HepG2 (cell line): ENCODE measurements at regions not wholly inside any gene's neighbourhood (a gene's known extent, or its start where the extent isn't known, plus 50 kb on each side); places are given as distances from the start of the nearest gene placed in this dataset.

Source experiments
- ATAC-seq: fragments of 200-7000 bp; cut with Tn5 transposase; 3 replicates; pipeline ENCODE4 v1.9.1; 2020; ENCODE audit warnings: mild to moderate bottlenecking, moderate library complexity
- BruUV-seq: library from RNA; stranded (reverse); fragments of 400-500 nt; replicated peaks from 2 replicates; lab custom pipeline; 2021; lab: Mats Ljungman, UMichigan
- CTCF ChIA-PET: fragments of 300-600 bp; formaldehyde crosslinking; extraction: SDS; loops from one replicate; lab custom pipeline; 2021; ENCODE audit warnings: low total read pairs, inconsistent platforms, low intra/inter-chr PET ratio; lab: Yijun Ruan, JAX
- POLR2A ChIA-PET: fragments of 350-600 bp; sonication (Branson Sonifier 250); formaldehyde crosslinking; loops from one replicate; lab custom pipeline; 2020; ENCODE audit warnings: antibody characterized with exemption, inconsistent platforms; lab: Yijun Ruan, JAX
- DNase-seq: peaks from one replicate; pipeline ENCODE4 v3.0.0-alpha.2; 2015; ENCODE audit warnings: low spot score
- FAIRE-seq: peaks from 3 replicates; lab custom pipeline; 2011; peaks lifted over from hg19 to GRCh38; lab: Jason Lieb, UNC
- H2AFZ ChIP-seq: one replicate; pipeline ENCODE4 v1.6.1; 2011; ENCODE audit warnings: low read length, inconsistent platforms
- H3K27ac ChIP-seq: fragments of 300-600 bp; 3 replicates; pipeline ENCODE4 v1.8.0; 2011; ENCODE audit warnings: mixed run types, mild to moderate bottlenecking, mixed read lengths, low read length, inconsistent platforms; ENCODE audit not compliant: insufficient read depth; ENCODE audit errors: extremely low read length
- H3K27me3 ChIP-seq, 2 experiments: fragments of 200-600 bp in 1 of 2; 2 replicates in 1 of 2; 3 replicates in 1 of 2; pipeline versions ENCODE4 v1.6.0 to v1.8.0; 2011; ENCODE audit warnings: low read length in 2 of 2, mild to moderate bottlenecking in 2 of 2, moderate library complexity in 2 of 2, inconsistent platforms in 1 of 2; ENCODE audit not compliant: insufficient read depth in 2 of 2, control insufficient read depth in 1 of 2
- H3K36me3 ChIP-seq, 2 experiments: fragments of 200-600 bp in 1 of 2; replicated peaks in 1 of 2; 2 replicates in 1 of 2; 3 replicates in 1 of 2; pipeline versions ENCODE4 v1.5.1 to v1.8.0; 2011; ENCODE audit warnings: low read length in 2 of 2, inconsistent platforms in 1 of 2; ENCODE audit not compliant: insufficient read depth in 2 of 2, control insufficient read depth in 1 of 2
- H3K4me1 ChIP-seq: 2 replicates; pipeline ENCODE4 v1.5.1; 2012; ENCODE audit warnings: low read length, inconsistent platforms; ENCODE audit not compliant: insufficient read depth
- H3K4me2 ChIP-seq: 2 replicates; pipeline ENCODE4 v1.6.0; 2011; ENCODE audit warnings: low read depth, low read length, inconsistent platforms
- H3K4me3 ChIP-seq, 3 experiments: fragments of 200-600 bp in 1 of 3; sonication (generic), shearing (Covaris generic) in 1 of 3; replicated peaks in 1 of 3; 2 replicates each; pipeline ENCODE4 v1.5.1; 2011 to 2016; ENCODE audit warnings: low read length in 3 of 3, inconsistent platforms in 2 of 3, low read depth in 2 of 3, mild to moderate bottlenecking in 2 of 3, control low read depth in 1 of 3, mixed read lengths in 1 of 3; ENCODE audit not compliant: insufficient read depth in 1 of 3
- H3K79me2 ChIP-seq: one replicate; pipeline ENCODE4 v1.6.1; 2011; ENCODE audit warnings: low read length, inconsistent platforms; ENCODE audit not compliant: insufficient read depth
- H3K9ac ChIP-seq: 2 replicates; pipeline ENCODE4 v1.6.0; 2011; ENCODE audit warnings: mild to moderate bottlenecking, low read depth, low read length, inconsistent platforms; ENCODE audit not compliant: insufficient read depth
- H3K9me3 ChIP-seq: 2 replicates; pipeline ENCODE4 v1.5.1; 2012; ENCODE audit warnings: mild to moderate bottlenecking, low read length
- H4K20me1 ChIP-seq: 2 replicates; pipeline ENCODE4 v1.6.0; 2011; ENCODE audit warnings: inconsistent platforms, mild to moderate bottlenecking, low read length, moderate library complexity; ENCODE audit not compliant: insufficient read depth
- ATF7 ChIP-seq, 2 experiments: fragments of 450-650 bp in 1 of 2; sonication (generic) in 1 of 2; formaldehyde crosslinking in 1 of 2; IDR thresholded peaks; 2 replicates each; pipeline versions ENCODE4 v1.4.0 to v1.6.1; 2016 to 2020; ENCODE audit warnings: antibody characterized with exemption in 1 of 2, mild to moderate bottlenecking in 1 of 2, missing genetic modification reagents in 1 of 2
- CREB1 ChIP-seq, 2 experiments: fragments of 450-650 bp in 1 of 2; IDR thresholded peaks; 2 replicates each; pipeline ENCODE4 v1.6.1; 2016 to 2017; ENCODE audit warnings: control low read depth in 1 of 2, mild to moderate bottlenecking in 1 of 2, missing compliant biosample characterization in 1 of 2, missing genetic modification characterization in 1 of 2
- ERF ChIP-seq: IDR thresholded peaks from 2 replicates; pipeline ENCODE4 v1.6.1; 2018; ENCODE audit warnings: missing biosample characterization, missing genetic modification reagents
- GABPA ChIP-seq, 2 experiments: IDR thresholded peaks; 2 replicates each; pipeline ENCODE4 v1.6.1; 2011 to 2016; ENCODE audit warnings: low read depth in 2 of 2, low read length in 1 of 2, missing biosample characterization in 1 of 2, missing genetic modification characterization in 1 of 2
- HOXA7 ChIP-seq: sonication (generic); formaldehyde crosslinking; IDR thresholded peaks from 2 replicates; pipeline ENCODE4 v1.8.1; 2022; ENCODE audit warnings: mild to moderate bottlenecking, missing genetic modification reagents, moderate library complexity
- MIXL1 ChIP-seq: IDR thresholded peaks from 2 replicates; pipeline ENCODE4 v1.6.1; 2016
- MYNN ChIP-seq: sonication (generic); formaldehyde crosslinking; IDR thresholded peaks from 2 replicates; pipeline ENCODE4 v1.4.0; 2020; ENCODE audit warnings: mild to moderate bottlenecking, low read depth, missing genetic modification reagents
- NR2F2 ChIP-seq: IDR thresholded peaks from 2 replicates; pipeline ENCODE4 v1.6.1; 2012; ENCODE audit warnings: low read depth, inconsistent platforms, borderline replicate concordance
- ZNF367 ChIP-seq: sonication (generic); formaldehyde crosslinking; IDR thresholded peaks from 2 replicates; pipeline ENCODE4 v1.4.0; 2020; ENCODE audit warnings: missing genetic modification reagents, borderline replicate concordance
- ZNF547 ChIP-seq: sonication (generic); formaldehyde crosslinking; IDR thresholded peaks from 2 replicates; pipeline ENCODE4 v1.5.1; 2020; ENCODE audit warnings: mild to moderate bottlenecking, missing genetic modification reagents
- ZNF629 ChIP-seq: sonication (generic); formaldehyde crosslinking; conservative IDR thresholded peaks from 2 replicates; pipeline ENCODE4 v1.5.0; 2020; ENCODE audit warnings: missing genetic modification reagents
- ZNF782 ChIP-seq: sonication (generic); formaldehyde crosslinking; IDR thresholded peaks from 2 replicates; pipeline ENCODE4 v1.4.0; 2020; ENCODE audit warnings: missing genetic modification reagents, mild to moderate bottlenecking, borderline replicate concordance
- WGBS: methylation state at CpG from one replicate; pipeline ENCODE4 v1.1.6; 2017; ENCODE audit warnings: low lambda C conversion rate; 5-methylcytosine and 5-hydroxymethylcytosine counted together
- in situ Hi-C: cut with HindIII; loops from 2 replicates; pipeline ENCODE4 v1.10.0; 2017; ENCODE audit warnings: low pct_unique_long_range_greater_than_20kb; ENCODE audit not compliant: extremely low pct_ligation_motif_present
- intact Hi-C: fragments of 100-400 bp; cut with micrococcal nuclease; formaldehyde crosslinking; loops from one replicate; pipeline ENCODE4 v1.10.0; 2022; ENCODE audit not compliant: unreplicated experiment
- TF ChIP-seq, protein P1 (sequence below): sonication (generic); formaldehyde crosslinking; IDR thresholded peaks from 2 replicates; pipeline ENCODE4 v1.4.0; 2020; ENCODE audit warnings: missing genetic modification reagents
- TF ChIP-seq, protein P2 (sequence below): sonication (generic); formaldehyde crosslinking; IDR thresholded peaks from 2 replicates; pipeline ENCODE4 v1.5.0; 2020; ENCODE audit warnings: mild to moderate bottlenecking, missing genetic modification reagents

DNA sequence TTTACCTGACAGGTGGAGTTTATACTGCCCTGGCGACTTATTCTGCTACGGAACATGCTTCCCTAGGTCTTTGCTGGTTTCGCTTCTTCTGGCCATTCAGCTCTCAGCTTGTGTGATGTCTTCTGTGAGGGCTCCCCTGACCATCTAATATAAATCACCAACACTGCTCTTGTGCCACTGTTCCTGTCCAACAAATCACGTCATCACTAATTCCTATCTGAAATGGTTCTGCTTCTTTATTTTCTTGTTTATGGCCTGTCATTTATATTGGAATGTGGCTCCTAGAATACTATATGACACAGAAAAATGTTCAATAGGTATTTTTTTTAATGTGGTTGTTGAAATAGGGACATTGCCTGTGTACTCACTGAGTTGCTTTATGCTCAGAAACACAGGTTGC lies 171.5 kb downstream of the CD8B2 start:
- H3K4me1 ChIP-seq = no peaks in the 10 kb centered on the region
- H3K27me3 ChIP-seq = no peaks in the 10 kb centered on the region
- ChIA-PET POLR2A (no interaction called here), CTCF (no interaction called here)
- H2AFZ ChIP-seq = no peak overlapping the region
- no TSS peak for BruUV-seq
- WGBS = 21% methylated on average over 4 of the region's 4 CpGs
- no peaks in the 10 kb centered on the region for H3K36me3 ChIP-seq
- no peaks in the 10 kb centered on the region for H3K79me2 ChIP-seq
- no peak for FAIRE-seq
- DNase-seq = no peak
- no peak overlapping the region for H3K27ac ChIP-seq
- TF ChIP-seq ZNF547 (CRISPR knock-in tag) (no peak), ATF7 (IDR thresholded peaks at IDR 0.05) (peak; percentile 58), ATF7 (CRISPR knock-in tag; IDR thresholded peaks at IDR 0.05) (no peak), MIXL1 (no peak), CREB1 (IDR thresholded peaks at IDR 0.05) (peak; percentile 65), CREB1 (CRISPR knock-in tag; IDR thresholded peaks at IDR 0.05) (no peak)
- peaks cover 8% of the 10 kb centered on the region for H3K9me3 ChIP-seq
- H3K9ac ChIP-seq = no peak overlapping the region
- intact Hi-C loops = no loop called here
- H3K4me3 ChIP-seq = no peak overlapping the region
- no peak overlapping the region for H3K4me2 ChIP-seq
- H4K20me1 ChIP-seq = no peaks in the 10 kb centered on the region
- ATAC-seq = no peak
- in situ Hi-C loops = no loop called here

DNA sequence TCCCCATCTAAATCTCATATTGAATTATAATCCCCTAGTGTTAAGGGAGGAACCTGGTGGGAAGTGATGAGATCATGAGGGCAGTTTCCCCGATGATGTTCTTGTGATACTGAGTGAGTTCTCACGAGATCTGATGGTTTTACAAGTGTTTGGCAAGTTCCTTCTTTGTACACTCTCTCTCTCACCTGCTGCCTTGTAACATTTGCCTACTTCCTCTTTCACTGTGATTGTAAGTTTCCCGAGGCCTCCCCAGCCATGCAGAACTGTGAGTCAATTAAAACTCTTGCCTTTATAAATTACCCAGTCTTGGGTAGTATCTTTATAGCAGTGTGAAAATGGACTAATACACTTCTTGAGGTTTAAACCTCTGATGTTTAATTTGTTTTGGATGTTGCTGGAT lies 177.5 kb downstream of the CD8B2 start:
- WGBS = 1% methylated on average over 3 of the region's 3 CpGs
- H3K79me2 ChIP-seq = no peaks in the 10 kb centered on the region
- no peaks in the 10 kb centered on the region for H3K36me3 ChIP-seq
- intact Hi-C loops (no loop called here), in situ Hi-C loops (no loop called here)
- H3K9ac ChIP-seq = no peak overlapping the region
- TF ChIP-seq ERF (CRISPR knock-in tag) (no peak), HOXA7 (CRISPR knock-in tag) (no peak), ZNF367 (CRISPR knock-in tag) (no peak), ZNF782 (no peak), ZNF629 (CRISPR knock-in tag) (no peak), NR2F2 (no peak), MYNN (CRISPR knock-in tag) (no peak), GABPA (IDR thresholded peaks at IDR 0.05; ENCODE audit: low read depth, low read length) (no peak), GABPA (CRISPR knock-in tag; IDR thresholded peaks at IDR 0.05; ENCODE audit: low read depth) (no peak)
- TF ChIP-seq, protein P1, sequence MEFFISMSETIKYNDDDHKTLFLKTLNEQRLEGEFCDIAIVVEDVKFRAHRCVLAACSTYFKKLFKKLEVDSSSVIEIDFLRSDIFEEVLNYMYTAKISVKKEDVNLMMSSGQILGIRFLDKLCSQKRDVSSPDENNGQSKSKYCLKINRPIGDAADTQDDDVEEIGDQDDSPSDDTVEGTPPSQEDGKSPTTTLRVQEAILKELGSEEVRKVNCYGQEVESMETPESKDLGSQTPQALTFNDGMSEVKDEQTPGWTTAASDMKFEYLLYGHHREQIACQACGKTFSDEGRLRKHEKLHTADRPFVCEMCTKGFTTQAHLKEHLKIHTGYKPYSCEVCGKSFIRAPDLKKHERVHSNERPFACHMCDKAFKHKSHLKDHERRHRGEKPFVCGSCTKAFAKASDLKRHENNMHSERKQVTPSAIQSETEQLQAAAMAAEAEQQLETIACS (CRISPR knock-in tag) = no peak
- TF ChIP-seq, protein P2, sequence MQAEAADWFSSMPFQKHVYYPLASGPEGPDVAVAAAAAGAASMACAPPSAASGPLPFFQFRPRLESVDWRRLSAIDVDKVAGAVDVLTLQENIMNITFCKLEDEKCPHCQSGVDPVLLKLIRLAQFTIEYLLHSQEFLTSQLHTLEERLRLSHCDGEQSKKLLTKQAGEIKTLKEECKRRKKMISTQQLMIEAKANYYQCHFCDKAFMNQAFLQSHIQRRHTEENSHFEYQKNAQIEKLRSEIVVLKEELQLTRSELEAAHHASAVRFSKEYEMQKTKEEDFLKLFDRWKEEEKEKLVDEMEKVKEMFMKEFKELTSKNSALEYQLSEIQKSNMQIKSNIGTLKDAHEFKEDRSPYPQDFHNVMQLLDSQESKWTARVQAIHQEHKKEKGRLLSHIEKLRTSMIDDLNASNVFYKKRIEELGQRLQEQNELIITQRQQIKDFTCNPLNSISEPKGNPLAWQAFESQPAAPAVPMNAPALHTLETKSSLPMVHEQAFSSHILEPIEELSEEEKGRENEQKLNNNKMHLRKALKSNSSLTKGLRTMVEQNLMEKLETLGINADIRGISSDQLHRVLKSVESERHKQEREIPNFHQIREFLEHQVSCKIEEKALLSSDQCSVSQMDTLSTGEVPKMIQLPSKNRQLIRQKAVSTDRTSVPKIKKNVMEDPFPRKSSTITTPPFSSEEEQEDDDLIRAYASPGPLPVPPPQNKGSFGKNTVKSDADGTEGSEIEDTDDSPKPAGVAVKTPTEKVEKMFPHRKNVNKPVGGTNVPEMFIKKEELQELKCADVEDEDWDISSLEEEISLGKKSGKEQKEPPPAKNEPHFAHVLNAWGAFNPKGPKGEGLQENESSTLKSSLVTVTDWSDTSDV (CRISPR knock-in tag) = no peak
- H3K27ac ChIP-seq = no peak overlapping the region
- BruUV-seq = no TSS peak
- peaks cover 17% of the 10 kb centered on the region for H3K9me3 ChIP-seq
- no peak overlapping the region for H2AFZ ChIP-seq
- no peak overlapping the region for H3K4me3 ChIP-seq
- ChIA-PET POLR2A (no interaction called here), CTCF (no interaction called here)
- no peaks in the 10 kb centered on the region for H4K20me1 ChIP-seq
- no peak for FAIRE-seq
- H3K27me3 ChIP-seq = no peaks in the 10 kb centered on the region
- ATAC-seq = no peak
- DNase-seq = no peak
- H3K4me2 ChIP-seq = no peak overlapping the region
- H3K4me1 ChIP-seq = no peaks in the 10 kb centered on the region
